ENCODE measurements at regions not wholly inside any gene's neighbourhood (a gene's known extent, or its start where the extent isn't known, plus 50 kb on each side); places are given as distances from the start of the nearest gene placed in this dataset.
"Not testable (repeated sequence)": the region's sequence is repeated elsewhere in the genome, so short reads cannot be mapped to it uniquely, and the experiment has no call there.

- no peaks in the 10 kb centered on the region for H3K9me3 Mint-ChIP-seq
- no peak for DNase-seq (ENCODE audit: extremely low spot score, unreplicated experiment)
- no peaks in the 10 kb centered on the region for H3K4me1 Mint-ChIP-seq (ENCODE audit: unreplicated experiment)
- no peak overlapping the region for H3K4me3 Mint-ChIP-seq
- H3K36me3 Mint-ChIP-seq = no peaks in the 10 kb centered on the region
- H3K27ac Mint-ChIP-seq = no peak overlapping the region
- TF ChIP-seq CTCF (conservative IDR thresholded peaks at IDR 0.05) = peak; percentile 24
- no peaks in the 10 kb centered on the region for H3K27me3 Mint-ChIP-seq
Measured at GRCh38 chr3:21017115-21017852, 733.7 kb downstream of the ZNF385D start.

DNA sequence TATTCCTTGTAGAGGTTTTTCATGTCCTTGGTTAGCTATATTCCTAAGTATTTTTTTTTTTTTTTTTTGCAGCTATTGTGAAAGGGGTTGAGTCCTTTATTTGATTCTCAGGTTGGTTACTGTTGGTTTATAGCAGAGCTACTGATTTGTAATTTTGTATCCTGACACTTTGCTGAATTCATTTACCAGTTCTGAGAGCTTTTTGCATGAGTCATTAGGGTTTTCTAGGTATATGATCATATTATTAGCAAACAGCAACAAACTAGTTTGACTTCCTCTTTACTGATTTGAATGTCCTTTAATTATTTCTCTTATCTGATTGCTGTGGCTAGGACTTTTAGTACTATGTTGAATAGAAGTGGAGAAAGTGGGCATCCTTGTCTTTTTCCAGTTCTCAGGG, 737.4 kb downstream of the ZNF385D start:
- H3K27ac Mint-ChIP-seq = no peak overlapping the region
- no peaks in the 10 kb centered on the region for H3K36me3 Mint-ChIP-seq
- no peaks in the 10 kb centered on the region for H3K9me3 Mint-ChIP-seq
- no peak for TF ChIP-seq CTCF (conservative IDR thresholded peaks at IDR 0.05)
- H3K4me1 Mint-ChIP-seq (ENCODE audit: unreplicated experiment) = no peaks in the 10 kb centered on the region
- H3K4me3 Mint-ChIP-seq = no peak overlapping the region
- H3K27me3 Mint-ChIP-seq = no peaks in the 10 kb centered on the region
- DNase-seq (ENCODE audit: extremely low spot score, unreplicated experiment) = no peak

GRCh38 chr3:20999661-21000060, 751.3 kb downstream of the ZNF385D start:
- no peak for DNase-seq (ENCODE audit: extremely low spot score, unreplicated experiment)
- Mint-ChIP-seq H3K4me1 (ENCODE audit: unreplicated experiment) (no peaks in the 10 kb centered on the region), H3K9me3 (no peaks in the 10 kb centered on the region), H3K27me3 (no peaks in the 10 kb centered on the region), H3K27ac (no peak overlapping the region), H3K36me3 (no peaks in the 10 kb centered on the region), H3K4me3 (no peak overlapping the region)
- TF ChIP-seq CTCF (conservative IDR thresholded peaks at IDR 0.05) = no peak

- no peak overlapping the region for H3K27ac Mint-ChIP-seq
- peaks cover 5% of the 10 kb centered on the region for H3K4me1 Mint-ChIP-seq (ENCODE audit: unreplicated experiment)
- H3K9me3 Mint-ChIP-seq = no peaks in the 10 kb centered on the region
- H3K36me3 Mint-ChIP-seq = no peaks in the 10 kb centered on the region
- no peaks in the 10 kb centered on the region for H3K27me3 Mint-ChIP-seq
- TF ChIP-seq CTCF (conservative IDR thresholded peaks at IDR 0.05) = no peak
- H3K4me3 Mint-ChIP-seq = no peak overlapping the region
- DNase-seq (ENCODE audit: extremely low spot score, unreplicated experiment) = no peak
Measured at GRCh38 chr3:20997183-20997582, 753.8 kb downstream of the ZNF385D start.

- H3K27me3 Mint-ChIP-seq = no peaks in the 10 kb centered on the region
- no peak for DNase-seq (ENCODE audit: extremely low spot score, unreplicated experiment)
- peaks cover 12% of the 10 kb centered on the region for H3K4me1 Mint-ChIP-seq (ENCODE audit: unreplicated experiment)
- H3K36me3 Mint-ChIP-seq = no peaks in the 10 kb centered on the region
- no peaks in the 10 kb centered on the region for H3K9me3 Mint-ChIP-seq
- H3K4me3 Mint-ChIP-seq = no peak overlapping the region
- no peak for TF ChIP-seq CTCF (conservative IDR thresholded peaks at IDR 0.05)
- H3K27ac Mint-ChIP-seq = no peak overlapping the region
Measured at GRCh38 chr3:20990896-20991295, 760.1 kb downstream of the ZNF385D start.

DNA sequence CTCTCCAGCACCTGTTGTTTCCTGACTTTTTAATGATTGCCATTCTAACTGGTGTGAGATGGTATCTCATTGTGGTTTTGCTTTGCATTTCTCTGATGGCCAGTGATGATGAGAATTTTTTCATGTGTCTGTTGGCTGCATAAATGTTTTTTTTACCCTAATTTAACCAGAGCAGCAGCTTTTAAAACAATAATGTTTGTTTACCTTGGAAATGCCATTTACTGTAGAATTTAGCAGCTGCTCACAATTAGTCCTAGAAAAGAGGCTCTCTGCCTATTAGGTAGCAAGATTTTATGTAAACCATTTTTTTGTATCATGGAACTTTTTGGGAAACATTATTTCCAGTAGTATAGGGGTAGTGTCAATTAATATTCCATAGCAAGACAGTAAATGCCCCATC, 761.4 kb downstream of the ZNF385D start:
- H3K36me3 Mint-ChIP-seq; H3K27me3 Mint-ChIP-seq; H3K27ac Mint-ChIP-seq; H3K4me3 Mint-ChIP-seq; H3K9me3 Mint-ChIP-seq; DNase-seq (ENCODE audit: extremely low spot score, unreplicated experiment): not testable (repeated sequence)
- peaks cover 12% of the 10 kb centered on the region for H3K4me1 Mint-ChIP-seq (ENCODE audit: unreplicated experiment)
